H1 (cell line): ENCODE measurements at regions not wholly inside any gene's neighbourhood (a gene's known extent, or its start where the extent isn't known, plus 50 kb on each side); places are given as distances from the start of the nearest gene placed in this dataset.
"Not testable (repeated sequence)": the region's sequence is repeated elsewhere in the genome, so short reads cannot be mapped to it uniquely, and the experiment has no call there.

Experiments
- CTCF ChIA-PET: fragments of 300-600 bp; sonication (Branson Sonifier 250); formaldehyde crosslinking; loops from one replicate; lab custom pipeline; 2021; ENCODE audit not compliant: partially characterized antibody; lab: Charles Lee
- POLR2A ChIA-PET: fragments of 300-600 bp; sonication (Branson Sonifier 250); formaldehyde crosslinking; loops from one replicate; lab custom pipeline; 2021; ENCODE audit warnings: inconsistent platforms; ENCODE audit not compliant: partially characterized antibody; lab: Charles Lee
- DNase-seq, 2 experiments: peaks; one replicate each; pipeline versions ENCODE4 v3.0.0 to v3.0.0-alpha.2; 2010 to 2022; ENCODE audit warnings: low spot score in 2 of 2, low read depth in 1 of 2, mixed read lengths in 1 of 2
- FAIRE-seq: peaks from 2 replicates; lab custom pipeline; 2011; peaks lifted over from hg19 to GRCh38; lab: Jason Lieb, UNC
- H2AFZ ChIP-seq: 2 replicates; pipeline ENCODE4 v1.8.1; 2012; ENCODE audit warnings: low read length, inconsistent platforms
- H2AK5ac ChIP-seq: 2 replicates; pipeline ENCODE4 v1.6.1; 2013; ENCODE audit warnings: low read depth, low read length
- H2BK120ac ChIP-seq: replicated peaks from 2 replicates; pipeline ENCODE3; 2013; ENCODE audit warnings: low read depth, low read length, inconsistent platforms
- H2BK12ac ChIP-seq: 2 replicates; pipeline ENCODE4 v1.6.1; 2013; ENCODE audit warnings: low read depth, low read length
- H2BK15ac ChIP-seq: 2 replicates; pipeline ENCODE4 v1.6.1; 2013; ENCODE audit warnings: low read length
- H2BK20ac ChIP-seq: 2 replicates; pipeline ENCODE4 v1.6.1; 2013; ENCODE audit warnings: low read length
- H2BK5ac ChIP-seq: 2 replicates; pipeline ENCODE4 v1.6.1; 2013; ENCODE audit warnings: low read depth, low read length
- H3K14ac ChIP-seq: 2 replicates; pipeline ENCODE4 v1.6.1; 2013; ENCODE audit warnings: inconsistent platforms; ENCODE audit not compliant: insufficient read length
- H3K18ac ChIP-seq: 2 replicates; pipeline ENCODE4 v1.6.1; 2013; ENCODE audit warnings: low read length; ENCODE audit errors: extremely low read depth
- H3K23ac ChIP-seq: 2 replicates; pipeline ENCODE4 v1.6.1; 2013; ENCODE audit warnings: inconsistent platforms; ENCODE audit not compliant: insufficient read length
- H3K23me2 ChIP-seq: 2 replicates; pipeline ENCODE4 v1.6.1; 2013; ENCODE audit warnings: low read depth, low read length
- H3K27ac ChIP-seq: 2 replicates; pipeline ENCODE4 v1.6.1; 2011; ENCODE audit warnings: low read depth, low read length, inconsistent platforms
- H3K27me3 ChIP-seq, 4 experiments: replicated peaks in 1 of 4; 1 replicate in 1 of 4; 2 replicates in 3 of 4; pipeline versions ENCODE4 v1.6.1 to v1.8.1; 2011 to 2013; ENCODE audit warnings: low read length in 3 of 4, mild to moderate bottlenecking in 3 of 4, inconsistent platforms in 2 of 4, mixed read lengths in 2 of 4, moderate library complexity in 1 of 4; ENCODE audit not compliant: control insufficient read depth in 3 of 4, insufficient read depth in 3 of 4; ENCODE audit errors: extremely low read depth in 1 of 4
- H3K36me3 ChIP-seq, 4 experiments: 2 replicates each; pipeline versions ENCODE4 v1.6.1 to v1.8.1; 2011 to 2013; ENCODE audit warnings: mild to moderate bottlenecking in 4 of 4, low read length in 3 of 4, moderate library complexity in 2 of 4, control low read depth in 1 of 4, inconsistent platforms in 1 of 4; ENCODE audit not compliant: insufficient read depth in 4 of 4, control insufficient read depth in 2 of 4
- H3K4ac ChIP-seq: replicated peaks from 2 replicates; pipeline ENCODE3; 2013; ENCODE audit warnings: low read length, low read depth, mixed read lengths, inconsistent platforms; ENCODE audit not compliant: insufficient read length
- H3K4me1 ChIP-seq, 4 experiments: replicated peaks in 1 of 4; 1 replicate in 1 of 4; 2 replicates in 3 of 4; pipeline versions ENCODE4 v1.6.1 to v1.8.1; 2011 to 2013; ENCODE audit warnings: low read length in 3 of 4, inconsistent platforms in 2 of 4, mixed read lengths in 1 of 4; ENCODE audit not compliant: insufficient read depth in 4 of 4, control insufficient read depth in 3 of 4
- H3K4me2 ChIP-seq, 2 experiments: 2 replicates each; pipeline versions ENCODE4 v1.6.1 to v1.8.1; 2011 to 2013; ENCODE audit warnings: low read depth in 2 of 2, low read length in 2 of 2, control low read depth in 1 of 2, inconsistent platforms in 1 of 2, mild to moderate bottlenecking in 1 of 2; ENCODE audit not compliant: insufficient read depth in 1 of 2
- H3K4me3 ChIP-seq, 4 experiments: fragments of 200-600, 300-600 bp in 1 of 4; sonication (generic), shearing (Covaris generic), sonication (Bioruptor Twin) in 1 of 4; 2 replicates each; pipeline versions ENCODE4 v1.5.1 to v1.8.1; 2011 to 2016; ENCODE audit warnings: low read length in 4 of 4, low read depth in 3 of 4, control low read depth in 2 of 4, inconsistent platforms in 2 of 4, mild to moderate bottlenecking in 2 of 4, mixed read lengths in 1 of 4, moderate library complexity in 1 of 4; ENCODE audit not compliant: insufficient read depth in 2 of 4; ENCODE audit errors: extremely low read depth in 1 of 4
- H3K56ac ChIP-seq: replicated peaks from 2 replicates; pipeline ENCODE3; 2013; ENCODE audit warnings: low read depth, mild to moderate bottlenecking, mixed read lengths, low read length, inconsistent platforms; ENCODE audit not compliant: insufficient read length
- H3K79me1 ChIP-seq: 2 replicates; pipeline ENCODE4 v1.6.1; 2013; ENCODE audit warnings: low read depth, low read length, control low read depth
- H3K79me2 ChIP-seq, 2 experiments: 2 replicates each; pipeline versions ENCODE4 v1.6.1 to v1.8.1; 2012 to 2013; ENCODE audit warnings: low read length in 2 of 2, mild to moderate bottlenecking in 2 of 2, inconsistent platforms in 1 of 2; ENCODE audit not compliant: insufficient read depth in 2 of 2, control insufficient read depth in 1 of 2
- H3K9ac ChIP-seq, 4 experiments: replicated peaks in 1 of 4; 1 replicate in 1 of 4; 2 replicates in 3 of 4; pipeline versions ENCODE4 v1.6.1 to v1.8.1; 2011 to 2013; ENCODE audit warnings: low read depth in 3 of 4, low read length in 3 of 4, control low read depth in 2 of 4, mild to moderate bottlenecking in 2 of 4, moderate library complexity in 2 of 4, inconsistent platforms in 1 of 4; ENCODE audit errors: extremely low read depth in 1 of 4
- H3K9me3 ChIP-seq, 2 experiments: 2 replicates each; pipeline versions ENCODE4 v1.6.1 to v1.8.1; 2012 to 2013; ENCODE audit warnings: mild to moderate bottlenecking in 2 of 2, moderate library complexity in 2 of 2, control low read depth in 1 of 2, inconsistent platforms in 1 of 2, low read depth in 1 of 2, low read length in 1 of 2, mixed read lengths in 1 of 2; ENCODE audit not compliant: insufficient read depth in 2 of 2
- H4K20me1 ChIP-seq, 2 experiments: replicated peaks in 1 of 2; 2 replicates each; pipeline versions ENCODE3 to v1.8.1; 2011 to 2013; ENCODE audit warnings: inconsistent platforms in 2 of 2, low read length in 2 of 2, mild to moderate bottlenecking in 1 of 2; ENCODE audit not compliant: insufficient read depth in 2 of 2, control insufficient read depth in 1 of 2
- H4K5ac ChIP-seq: 2 replicates; pipeline ENCODE4 v1.6.1; 2013; ENCODE audit warnings: low read length, low read depth, mixed read lengths, inconsistent platforms; ENCODE audit not compliant: insufficient read length
- H4K8ac ChIP-seq: 2 replicates; pipeline ENCODE4 v1.8.0; 2013; ENCODE audit warnings: mild to moderate bottlenecking, moderate library complexity, low read length, inconsistent platforms; ENCODE audit not compliant: insufficient read depth; ENCODE audit errors: extremely low read depth
- H4K91ac ChIP-seq: replicated peaks from 2 replicates; pipeline ENCODE3; 2013; ENCODE audit warnings: low read length, mixed read lengths, inconsistent platforms; ENCODE audit not compliant: insufficient read length
- WGBS, 2 experiments: shearing (Covaris generic) in 1 of 2; methylation state at CpG; one replicate each; pipeline versions ENCODE4 v1.1.6 to v1.1.7; 2013 to 2015; ENCODE audit warnings: low lambda C conversion rate in 2 of 2, mixed read lengths in 2 of 2, inconsistent platforms in 1 of 2, low coverage in 1 of 2, missing lambda C conversion rate in 1 of 2; ENCODE audit not compliant: insufficient replicate concordance in 2 of 2, insufficient coverage in 1 of 2, insufficient read length in 1 of 2; ENCODE audit errors: extremely low coverage in 1 of 2, missing lambda C conversion rate in 1 of 2; 5-methylcytosine and 5-hydroxymethylcytosine counted together

GRCh38 chr20:53721445-53721963, 127.9 kb upstream of the ZNF217 start:
- H3K9me3 ChIP-seq, H4K8ac ChIP-seq, H2AFZ ChIP-seq, H3K56ac ChIP-seq, H3K23me2 ChIP-seq, H3K27ac ChIP-seq, H3K27me3 ChIP-seq, H3K79me2 ChIP-seq, H3K36me3 ChIP-seq, H2BK5ac ChIP-seq, H2BK120ac ChIP-seq, H4K20me1 ChIP-seq, H3K18ac ChIP-seq, H2BK15ac ChIP-seq, H3K4me2 ChIP-seq, H2BK20ac ChIP-seq, H4K5ac ChIP-seq, H3K4me1 ChIP-seq, H3K9ac ChIP-seq, FAIRE-seq, H3K4ac ChIP-seq, DNase-seq, H3K23ac ChIP-seq, H2AK5ac ChIP-seq, H3K4me3 ChIP-seq, H4K91ac ChIP-seq, H3K79me1 ChIP-seq, H3K14ac ChIP-seq, H2BK12ac ChIP-seq: not testable (repeated sequence)
- POLR2A ChIA-PET = interaction anchor here (1.3 kb wide), 1 partner anchor 44 kb away, joined by 3 read pairs; no protein-coding TSS in a partner anchor
- WGBS, 2 experiments = 92% methylated on average over 6 of the region's 6 CpGs; no CpG with 5 or more reads in 1 of the 2 experiments
- CTCF ChIA-PET = interaction anchor here (0.7 kb wide), 1 partner anchor 145 kb away, joined by 3 read pairs; no protein-coding TSS in a partner anchor

GRCh38 chr20:53719171-53719803, 125.6 kb upstream of the ZNF217 start:
- H3K4me1 ChIP-seq, H4K91ac ChIP-seq, H3K14ac ChIP-seq, H3K56ac ChIP-seq, H4K8ac ChIP-seq, H4K5ac ChIP-seq, H3K23ac ChIP-seq, FAIRE-seq, H2BK120ac ChIP-seq, H3K27ac ChIP-seq, H3K79me1 ChIP-seq, POLR2A ChIA-PET, H3K36me3 ChIP-seq, H2BK15ac ChIP-seq, H3K23me2 ChIP-seq, H3K4me3 ChIP-seq, H2AK5ac ChIP-seq, H4K20me1 ChIP-seq, H3K9ac ChIP-seq, H3K79me2 ChIP-seq, H3K4me2 ChIP-seq, H3K18ac ChIP-seq, H2BK12ac ChIP-seq, H3K4ac ChIP-seq, H3K9me3 ChIP-seq, DNase-seq, H2BK20ac ChIP-seq, H2AFZ ChIP-seq, H2BK5ac ChIP-seq, H3K27me3 ChIP-seq: not testable (repeated sequence)
- WGBS, 2 experiments = 86% methylated on average over 8 of the region's 8 CpGs; no CpG with 5 or more reads in 1 of the 2 experiments
- CTCF ChIA-PET = interaction anchor here (0.6 to 1.4 kb wide), 3 partner anchors 16 to 110 kb away, joined by 3 read pairs; no protein-coding TSS in a partner anchor
